WTC11 (cell line): ENCODE measurements at regions not wholly inside any gene's neighbourhood (a gene's known extent, or its start where the extent isn't known, plus 50 kb on each side); places are given as distances from the start of the nearest gene placed in this dataset.

Experiments used
- FOXP1 ChIP-seq: sonication (generic); formaldehyde crosslinking; IDR thresholded peaks from 2 replicates; pipeline ENCODE4 v1.8.0; 2022; ENCODE audit warnings: missing genetic modification reagents, mild to moderate bottlenecking, moderate library complexity, borderline replicate concordance
- IRF2 ChIP-seq: sonication (generic); formaldehyde crosslinking; IDR thresholded peaks from 2 replicates; pipeline ENCODE4 v1.8.0; 2022; ENCODE audit warnings: low read depth, missing genetic modification reagents, borderline replicate concordance
- NR1H2 ChIP-seq: sonication (generic); formaldehyde crosslinking; IDR thresholded peaks from 2 replicates; pipeline ENCODE4 v1.9.0; 2021; ENCODE audit warnings: mild to moderate bottlenecking, moderate library complexity, missing genetic modification reagents
- TEAD4 ChIP-seq: sonication (generic); formaldehyde crosslinking; IDR thresholded peaks from 2 replicates; pipeline ENCODE4 v1.8.0; 2022; ENCODE audit warnings: mild to moderate bottlenecking, missing genetic modification reagents
- TF ChIP-seq, protein P1 (sequence below): sonication (generic); formaldehyde crosslinking; IDR thresholded peaks from 2 replicates; pipeline ENCODE4 v1.8.1; 2023; ENCODE audit warnings: mild to moderate bottlenecking, missing genetic modification reagents, moderate library complexity
- TF ChIP-seq, protein P2 (sequence below): sonication (generic); formaldehyde crosslinking; IDR thresholded peaks from 2 replicates; pipeline ENCODE4 v1.8.1; 2022; ENCODE audit warnings: mild to moderate bottlenecking, moderate library complexity, missing genetic modification reagents
- TF ChIP-seq, protein P3 (sequence below): fragments of 200-600 bp; IDR thresholded peaks from 2 replicates; pipeline ENCODE4 v1.8.0; 2022; ENCODE audit warnings: antibody characterized with exemption
- TF ChIP-seq, protein P4 (sequence below): sonication (generic); formaldehyde crosslinking; IDR thresholded peaks from 2 replicates; pipeline ENCODE4 v1.8.0; 2022; ENCODE audit warnings: mild to moderate bottlenecking, missing genetic modification reagents
- TF ChIP-seq, protein P5 (sequence below): sonication (generic); formaldehyde crosslinking; IDR thresholded peaks from 2 replicates; pipeline ENCODE4 v1.8.1; 2023; ENCODE audit warnings: mild to moderate bottlenecking, missing genetic modification reagents
- TF ChIP-seq, protein P6 (sequence below): fragments of 250-450 bp; sonication (Bioruptor Pico); IDR thresholded peaks from 2 replicates; pipeline ENCODE4 v2.1.2; 2022; ENCODE audit warnings: mild to moderate bottlenecking, moderate library complexity

DNA sequence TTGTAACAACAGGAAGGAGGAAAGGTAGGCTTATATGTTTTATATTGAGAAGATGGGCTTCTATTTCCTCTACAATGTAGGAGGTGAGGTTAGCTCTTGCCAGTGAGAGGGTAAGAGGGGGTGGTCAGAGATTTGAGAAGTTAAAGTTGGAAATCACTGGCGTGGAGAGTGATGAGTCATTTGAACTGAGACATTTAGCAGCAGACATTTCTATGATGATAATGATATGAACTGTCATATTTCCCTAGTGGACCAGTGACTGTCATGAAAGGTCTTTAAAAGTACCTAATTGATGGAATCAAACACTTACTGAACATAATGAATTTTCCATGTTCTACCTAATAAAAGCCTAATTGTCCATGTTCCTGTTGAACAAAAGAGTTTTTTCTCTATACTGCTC is 126.1 kb downstream of the FAM161A start:
- TF ChIP-seq, protein P1, sequence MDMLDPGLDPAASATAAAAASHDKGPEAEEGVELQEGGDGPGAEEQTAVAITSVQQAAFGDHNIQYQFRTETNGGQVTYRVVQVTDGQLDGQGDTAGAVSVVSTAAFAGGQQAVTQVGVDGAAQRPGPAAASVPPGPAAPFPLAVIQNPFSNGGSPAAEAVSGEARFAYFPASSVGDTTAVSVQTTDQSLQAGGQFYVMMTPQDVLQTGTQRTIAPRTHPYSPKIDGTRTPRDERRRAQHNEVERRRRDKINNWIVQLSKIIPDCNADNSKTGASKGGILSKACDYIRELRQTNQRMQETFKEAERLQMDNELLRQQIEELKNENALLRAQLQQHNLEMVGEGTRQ, result no peak
- TF ChIP-seq IRF2 (CRISPR knock-in tag), result no peak
- no peak for TF ChIP-seq NR1H2 (CRISPR knock-in tag)
- TF ChIP-seq FOXP1, result no peak
- TF ChIP-seq, protein P2, sequence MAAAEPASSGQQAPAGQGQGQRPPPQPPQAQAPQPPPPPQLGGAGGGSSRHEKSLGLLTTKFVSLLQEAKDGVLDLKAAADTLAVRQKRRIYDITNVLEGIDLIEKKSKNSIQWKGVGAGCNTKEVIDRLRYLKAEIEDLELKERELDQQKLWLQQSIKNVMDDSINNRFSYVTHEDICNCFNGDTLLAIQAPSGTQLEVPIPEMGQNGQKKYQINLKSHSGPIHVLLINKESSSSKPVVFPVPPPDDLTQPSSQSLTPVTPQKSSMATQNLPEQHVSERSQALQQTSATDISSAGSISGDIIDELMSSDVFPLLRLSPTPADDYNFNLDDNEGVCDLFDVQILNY (CRISPR knock-in tag), result no peak
- TF ChIP-seq, protein P3, sequence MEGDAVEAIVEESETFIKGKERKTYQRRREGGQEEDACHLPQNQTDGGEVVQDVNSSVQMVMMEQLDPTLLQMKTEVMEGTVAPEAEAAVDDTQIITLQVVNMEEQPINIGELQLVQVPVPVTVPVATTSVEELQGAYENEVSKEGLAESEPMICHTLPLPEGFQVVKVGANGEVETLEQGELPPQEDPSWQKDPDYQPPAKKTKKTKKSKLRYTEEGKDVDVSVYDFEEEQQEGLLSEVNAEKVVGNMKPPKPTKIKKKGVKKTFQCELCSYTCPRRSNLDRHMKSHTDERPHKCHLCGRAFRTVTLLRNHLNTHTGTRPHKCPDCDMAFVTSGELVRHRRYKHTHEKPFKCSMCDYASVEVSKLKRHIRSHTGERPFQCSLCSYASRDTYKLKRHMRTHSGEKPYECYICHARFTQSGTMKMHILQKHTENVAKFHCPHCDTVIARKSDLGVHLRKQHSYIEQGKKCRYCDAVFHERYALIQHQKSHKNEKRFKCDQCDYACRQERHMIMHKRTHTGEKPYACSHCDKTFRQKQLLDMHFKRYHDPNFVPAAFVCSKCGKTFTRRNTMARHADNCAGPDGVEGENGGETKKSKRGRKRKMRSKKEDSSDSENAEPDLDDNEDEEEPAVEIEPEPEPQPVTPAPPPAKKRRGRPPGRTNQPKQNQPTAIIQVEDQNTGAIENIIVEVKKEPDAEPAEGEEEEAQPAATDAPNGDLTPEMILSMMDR, result no peak
- TF ChIP-seq, protein P4, sequence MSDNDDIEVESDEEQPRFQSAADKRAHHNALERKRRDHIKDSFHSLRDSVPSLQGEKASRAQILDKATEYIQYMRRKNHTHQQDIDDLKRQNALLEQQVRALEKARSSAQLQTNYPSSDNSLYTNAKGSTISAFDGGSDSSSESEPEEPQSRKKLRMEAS, result no peak
- no peak for TF ChIP-seq TEAD4 (CRISPR knock-in tag)
- TF ChIP-seq, protein P5, sequence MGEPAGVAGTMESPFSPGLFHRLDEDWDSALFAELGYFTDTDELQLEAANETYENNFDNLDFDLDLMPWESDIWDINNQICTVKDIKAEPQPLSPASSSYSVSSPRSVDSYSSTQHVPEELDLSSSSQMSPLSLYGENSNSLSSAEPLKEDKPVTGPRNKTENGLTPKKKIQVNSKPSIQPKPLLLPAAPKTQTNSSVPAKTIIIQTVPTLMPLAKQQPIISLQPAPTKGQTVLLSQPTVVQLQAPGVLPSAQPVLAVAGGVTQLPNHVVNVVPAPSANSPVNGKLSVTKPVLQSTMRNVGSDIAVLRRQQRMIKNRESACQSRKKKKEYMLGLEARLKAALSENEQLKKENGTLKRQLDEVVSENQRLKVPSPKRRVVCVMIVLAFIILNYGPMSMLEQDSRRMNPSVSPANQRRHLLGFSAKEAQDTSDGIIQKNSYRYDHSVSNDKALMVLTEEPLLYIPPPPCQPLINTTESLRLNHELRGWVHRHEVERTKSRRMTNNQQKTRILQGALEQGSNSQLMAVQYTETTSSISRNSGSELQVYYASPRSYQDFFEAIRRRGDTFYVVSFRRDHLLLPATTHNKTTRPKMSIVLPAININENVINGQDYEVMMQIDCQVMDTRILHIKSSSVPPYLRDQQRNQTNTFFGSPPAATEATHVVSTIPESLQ (CRISPR knock-in tag), result no peak
- TF ChIP-seq, protein P6, sequence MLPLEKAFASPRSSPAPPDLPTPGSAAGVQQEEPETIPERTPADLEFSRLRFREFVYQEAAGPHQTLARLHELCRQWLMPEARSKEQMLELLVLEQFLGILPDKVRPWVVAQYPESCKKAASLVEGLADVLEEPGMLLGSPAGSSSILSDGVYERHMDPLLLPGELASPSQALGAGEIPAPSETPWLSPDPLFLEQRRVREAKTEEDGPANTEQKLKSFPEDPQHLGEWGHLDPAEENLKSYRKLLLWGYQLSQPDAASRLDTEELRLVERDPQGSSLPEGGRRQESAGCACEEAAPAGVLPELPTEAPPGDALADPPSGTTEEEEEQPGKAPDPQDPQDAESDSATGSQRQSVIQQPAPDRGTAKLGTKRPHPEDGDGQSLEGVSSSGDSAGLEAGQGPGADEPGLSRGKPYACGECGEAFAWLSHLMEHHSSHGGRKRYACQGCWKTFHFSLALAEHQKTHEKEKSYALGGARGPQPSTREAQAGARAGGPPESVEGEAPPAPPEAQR (CRISPR knock-in tag), result no peak
